Stimulated activated CD4-positive, alpha-beta T cell treated with anti-CD3 and anti-CD28 coated beads, Interleukin-12 subunit alpha, Interleukin-12 subunit beta, amount 100 ng/mL, for 24 hours (primary cell): ENCODE measurements at regions not wholly inside any gene's neighbourhood (a gene's known extent, or its start where the extent isn't known, plus 50 kb on each side); places are given as distances from the start of the nearest gene placed in this dataset.
"Not testable (repeated sequence)": the region's sequence is repeated elsewhere in the genome, so short reads cannot be mapped to it uniquely, and the experiment has no call there.

Source experiments
- DNase-seq, 2 experiments: peaks; one replicate each; pipeline ENCODE4 v3.0.0-alpha.2; 2020; ENCODE audit warnings: low read depth in 2 of 2

DNA sequence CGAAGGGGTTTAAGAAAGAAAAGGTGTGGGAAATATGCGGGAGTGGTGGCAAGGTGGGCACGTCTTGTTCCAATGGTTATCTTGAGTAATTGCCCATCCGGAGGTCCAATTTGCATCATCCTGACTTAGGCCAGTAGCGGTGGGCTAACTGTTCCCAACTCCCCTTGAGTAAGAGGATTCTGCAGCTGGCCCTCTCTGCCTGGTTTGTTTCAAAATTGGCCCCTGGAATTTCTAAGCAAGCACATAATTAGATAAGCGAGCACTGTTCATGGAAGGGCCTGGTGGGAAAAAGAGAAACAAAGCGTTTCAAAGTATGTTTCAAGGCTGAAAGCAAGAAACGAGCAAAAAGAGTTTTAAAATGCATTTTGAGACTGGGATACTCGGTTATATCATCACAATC lies 198.2 kb downstream of the CEP135 start:
- no peak for DNase-seq

DNA sequence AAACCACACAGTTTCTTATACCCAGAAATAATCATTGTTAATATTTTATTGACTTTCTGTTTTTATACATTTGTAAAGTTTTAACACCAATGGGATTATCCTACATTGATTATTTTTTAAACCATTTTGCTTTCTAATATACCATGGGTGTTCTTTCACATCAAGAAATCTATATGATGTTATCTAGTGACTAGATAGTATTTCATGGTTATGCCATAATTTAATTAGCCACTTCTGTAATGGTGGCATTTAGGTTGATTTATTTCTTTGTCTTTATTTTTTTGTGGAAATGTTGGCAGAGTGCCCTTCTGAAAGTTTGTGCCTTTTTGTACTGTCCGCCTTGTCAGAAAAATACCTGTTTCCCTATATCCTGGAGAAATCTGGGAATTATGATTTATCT lies 193.3 kb downstream of the CEP135 start:
- DNase-seq = no peak

DNA sequence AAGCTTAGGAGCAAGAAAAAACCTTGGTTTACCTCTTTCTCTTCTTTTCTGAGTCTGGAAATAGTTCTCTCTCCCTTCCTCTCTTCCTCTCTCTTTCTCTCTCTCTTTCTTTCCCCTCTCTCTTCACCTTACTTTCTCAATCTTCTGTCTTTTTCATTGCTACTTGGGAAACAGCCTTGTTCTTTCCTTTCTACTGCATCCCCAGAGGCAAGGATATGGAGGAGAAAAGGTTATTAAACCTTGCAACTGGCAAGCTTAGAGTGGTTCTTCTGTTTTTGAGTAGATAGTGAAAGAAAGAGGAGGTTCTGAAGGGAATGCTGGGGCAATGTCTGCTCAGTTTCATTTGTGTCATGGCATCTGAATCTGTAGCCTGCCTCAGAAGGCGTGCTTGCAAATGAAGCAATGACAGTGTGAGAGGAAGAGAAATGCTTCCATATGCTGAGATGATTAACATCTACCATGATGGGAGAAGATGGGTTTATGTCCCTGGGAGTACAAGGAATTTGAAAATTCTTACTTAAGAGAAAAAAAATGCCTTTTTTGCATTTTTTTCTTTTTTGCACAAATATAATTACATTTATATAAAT lies 190.6 kb downstream of the CEP135 start:
- no peak for DNase-seq

DNA sequence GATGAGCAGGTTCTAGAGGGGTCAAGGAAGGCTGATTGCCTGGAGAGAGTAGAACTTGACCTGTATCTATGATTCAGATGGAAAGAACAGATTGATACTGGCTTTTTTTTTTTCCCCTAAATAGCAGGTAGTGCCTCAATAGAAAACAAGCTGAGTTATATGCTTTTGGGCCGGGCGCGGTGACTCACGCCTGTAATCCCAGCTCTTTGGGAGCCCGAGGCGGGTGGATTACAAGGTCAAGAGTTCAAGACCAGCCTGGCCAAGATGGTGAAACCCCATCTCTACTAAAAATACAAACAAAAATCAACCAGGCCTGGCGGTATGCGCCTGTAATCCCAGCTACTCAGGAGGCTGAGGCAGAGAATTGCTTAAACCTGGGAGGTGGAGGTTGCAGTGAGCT lies 186.1 kb downstream of the CEP135 start:
- DNase-seq = not testable (repeated sequence)

DNA sequence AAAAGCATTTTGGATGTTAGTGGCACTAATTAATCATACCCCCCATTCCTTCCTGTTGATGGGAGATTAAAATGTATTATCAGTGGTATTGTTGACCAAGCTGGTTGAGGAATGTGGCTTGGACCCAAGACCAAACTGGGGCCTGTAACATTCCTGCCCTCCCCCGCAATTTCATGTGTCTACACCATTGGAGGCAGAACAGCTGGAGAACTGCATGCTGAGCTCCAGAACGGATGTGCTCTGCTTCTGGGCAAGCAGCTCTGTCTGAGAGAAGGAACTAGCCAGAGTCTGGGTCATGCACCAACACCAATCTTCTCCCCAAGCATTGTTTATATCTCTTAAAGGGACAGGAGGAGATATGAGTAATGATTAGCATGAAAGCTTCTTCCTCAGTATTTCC lies 185.5 kb downstream of the CEP135 start:
- no peak for DNase-seq

DNA sequence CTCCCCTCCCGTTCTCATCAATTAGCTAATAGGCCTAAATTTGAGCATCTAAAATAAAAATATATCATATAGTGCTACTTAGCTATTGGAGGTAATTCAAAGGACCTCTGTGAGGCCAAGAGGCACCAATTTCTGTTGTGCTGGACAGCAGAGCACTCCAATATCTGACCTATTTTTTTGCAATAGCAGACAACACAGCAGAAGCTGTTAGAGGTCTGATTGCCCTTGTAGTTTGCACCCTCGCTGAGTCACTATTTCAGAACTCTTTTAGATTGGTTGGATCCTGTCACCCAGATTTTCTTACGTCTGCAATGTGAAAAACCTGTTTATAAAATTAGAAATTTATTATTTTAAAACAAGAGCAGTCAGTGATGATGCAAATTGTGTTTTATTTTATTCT lies 184.1 kb downstream of the CEP135 start:
- no peak for DNase-seq

DNA sequence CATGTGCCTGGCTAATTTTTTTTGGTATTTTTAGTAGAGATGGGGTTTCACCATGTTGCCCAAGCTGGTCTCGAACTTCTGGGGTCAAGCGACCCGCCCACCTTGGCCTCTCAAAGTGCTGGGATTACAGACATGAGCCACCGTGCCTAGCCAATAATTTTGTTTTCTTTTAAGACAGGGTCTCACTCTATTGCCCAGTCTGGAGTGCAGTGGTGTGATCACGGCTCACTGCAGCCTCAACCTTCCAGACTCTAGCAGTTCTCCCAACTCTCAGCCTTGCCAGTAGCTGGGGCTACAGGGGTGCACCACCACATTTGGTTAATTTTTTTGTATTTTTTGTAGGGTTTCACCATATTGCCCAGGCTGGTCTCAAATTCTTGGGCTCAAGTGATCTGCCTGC lies 183.4 kb downstream of the CEP135 start:
- not testable (repeated sequence) for DNase-seq

DNA sequence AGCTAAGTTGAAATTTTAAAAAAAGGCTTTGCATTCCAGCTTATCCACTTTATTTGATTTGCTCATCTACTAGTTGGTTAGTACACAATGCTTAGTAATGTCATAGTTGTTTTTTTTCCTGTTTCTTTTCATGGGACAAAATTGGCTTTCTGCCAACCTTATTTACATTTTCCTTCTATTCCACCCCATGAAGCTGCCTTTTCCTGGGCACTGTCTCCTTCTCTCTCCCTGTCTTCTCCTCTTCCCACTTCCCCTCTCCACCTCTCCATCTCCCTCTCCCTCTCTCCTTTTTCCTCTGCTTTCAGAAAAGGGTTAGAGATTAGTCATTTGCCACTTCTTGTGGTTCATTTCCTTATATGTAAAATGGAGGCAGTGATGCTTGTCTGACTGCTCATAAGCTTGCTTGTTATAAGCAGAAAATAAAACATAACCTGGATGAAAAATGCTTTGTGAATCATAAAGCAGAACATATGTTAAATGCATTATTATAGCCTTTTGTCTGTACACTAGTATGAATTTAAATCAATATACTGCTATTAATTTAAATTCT lies 181.9 kb downstream of the CEP135 start:
- DNase-seq = no peak

DNA sequence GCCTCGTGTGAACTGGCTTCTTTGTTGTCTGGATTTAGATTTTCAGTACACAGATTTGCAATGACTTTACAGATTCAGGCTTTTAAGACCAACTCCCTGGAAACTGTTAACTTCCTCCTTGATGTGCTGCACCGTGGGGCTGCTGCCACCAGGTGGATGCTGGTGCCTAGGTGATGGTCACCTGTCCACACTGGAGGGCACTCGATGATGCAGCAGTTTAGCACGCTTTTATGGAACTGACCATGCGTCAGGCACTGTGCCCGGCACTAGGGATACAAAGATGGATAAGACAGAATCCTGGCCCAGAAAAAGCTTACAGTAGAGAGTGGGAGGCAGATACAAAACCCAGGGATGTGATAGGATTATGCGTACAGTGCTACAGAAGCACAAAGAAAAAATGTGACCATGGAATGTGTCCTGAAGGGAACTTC lies 180.7 kb downstream of the CEP135 start:
- DNase-seq = no peak

DNA sequence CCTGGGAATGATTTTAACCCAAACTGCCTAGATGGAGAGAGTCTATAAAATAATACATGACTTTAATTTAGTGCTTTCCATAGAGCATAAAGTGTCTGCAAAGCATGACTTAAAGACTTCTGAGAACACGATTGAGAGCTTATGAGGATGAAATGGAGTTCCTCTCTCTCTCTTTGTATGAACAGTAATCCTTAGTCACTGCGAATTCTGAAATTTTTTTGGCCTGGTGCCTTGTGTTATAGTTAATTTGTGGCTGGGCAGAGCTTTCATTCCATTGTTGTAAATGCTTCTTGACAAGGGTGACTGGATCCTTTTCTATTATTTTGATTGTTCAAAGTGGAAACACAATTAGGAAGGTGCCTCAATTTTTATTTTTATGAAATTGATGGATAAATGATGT lies 179.5 kb downstream of the CEP135 start:
- DNase-seq = no peak

DNA sequence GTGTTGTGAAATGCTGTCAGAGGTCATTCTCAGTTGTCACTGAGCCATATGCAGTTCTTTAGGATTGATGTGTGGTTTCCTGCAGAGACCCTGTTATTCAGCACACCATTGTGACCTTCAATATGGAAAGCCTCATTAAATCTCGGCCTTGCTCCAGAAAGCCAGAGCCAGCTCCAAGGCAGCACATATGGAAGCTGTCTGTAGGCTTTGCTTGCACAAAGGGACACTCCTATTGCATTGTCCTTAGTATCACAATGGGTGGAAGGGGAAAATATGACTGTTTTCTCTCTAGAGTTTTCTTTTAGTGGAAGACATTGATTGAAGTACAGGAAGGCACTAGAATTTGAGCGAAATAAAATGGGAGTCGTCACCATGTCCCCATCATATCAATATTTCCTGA lies 179.0 kb downstream of the CEP135 start:
- no peak for DNase-seq

DNA sequence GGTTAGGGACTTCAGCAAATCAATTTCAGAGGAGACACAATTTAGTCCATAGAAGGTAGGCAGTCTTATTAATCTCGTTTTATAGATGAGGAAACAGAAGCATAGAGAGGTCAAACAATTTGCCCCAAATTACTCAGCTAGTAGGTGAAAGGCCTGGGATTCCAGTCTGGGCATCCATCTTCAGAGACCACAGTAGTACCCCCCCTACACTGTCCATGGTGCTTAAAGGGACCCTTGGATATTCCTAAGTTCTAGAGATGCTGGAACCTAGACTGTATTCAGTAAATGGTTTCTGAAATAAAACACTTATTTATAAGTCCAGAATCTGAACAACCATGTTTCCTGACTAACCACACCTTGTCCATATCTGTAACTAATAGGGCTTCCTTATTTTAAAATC lies 174.8 kb downstream of the CEP135 start:
- DNase-seq = no peak

DNA sequence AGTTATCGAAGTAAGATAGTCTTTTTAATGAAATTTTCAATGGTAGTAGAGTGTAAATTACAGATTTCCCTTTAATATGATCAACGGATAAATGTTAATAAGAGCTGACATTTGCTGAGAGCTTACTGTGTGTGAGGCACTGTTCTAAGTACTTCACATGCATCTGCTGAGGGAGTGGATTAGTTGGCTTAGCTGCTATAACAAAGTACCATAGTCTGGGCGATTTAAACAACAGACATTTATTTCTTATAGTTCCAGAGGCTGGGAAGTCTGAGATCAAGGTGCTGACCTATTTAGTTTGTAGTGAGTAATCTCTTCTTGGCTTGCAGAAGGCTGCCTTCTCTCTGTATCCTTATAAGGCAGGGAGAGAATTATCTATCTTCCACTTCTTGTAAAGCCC lies 174.3 kb downstream of the CEP135 start:
- DNase-seq = no peak

DNA sequence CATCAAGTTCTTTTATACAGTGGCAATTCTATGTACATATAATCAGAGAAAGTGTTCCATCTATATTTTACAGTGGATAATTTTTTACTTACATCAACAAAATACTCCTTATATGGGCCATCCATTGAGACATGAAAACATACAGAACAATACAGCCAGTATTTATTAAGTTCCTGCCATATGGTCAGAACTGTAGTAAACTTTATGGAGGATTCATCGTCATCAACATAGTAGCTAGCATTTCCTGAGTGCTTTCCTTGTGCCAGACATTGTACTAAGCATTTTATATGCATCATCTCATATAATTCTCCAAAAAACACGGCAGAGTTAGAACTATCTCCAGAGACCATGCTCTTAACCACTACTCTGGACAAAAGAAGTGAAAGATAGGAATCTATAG lies 170.1 kb downstream of the CEP135 start:
- no peak for DNase-seq

DNA sequence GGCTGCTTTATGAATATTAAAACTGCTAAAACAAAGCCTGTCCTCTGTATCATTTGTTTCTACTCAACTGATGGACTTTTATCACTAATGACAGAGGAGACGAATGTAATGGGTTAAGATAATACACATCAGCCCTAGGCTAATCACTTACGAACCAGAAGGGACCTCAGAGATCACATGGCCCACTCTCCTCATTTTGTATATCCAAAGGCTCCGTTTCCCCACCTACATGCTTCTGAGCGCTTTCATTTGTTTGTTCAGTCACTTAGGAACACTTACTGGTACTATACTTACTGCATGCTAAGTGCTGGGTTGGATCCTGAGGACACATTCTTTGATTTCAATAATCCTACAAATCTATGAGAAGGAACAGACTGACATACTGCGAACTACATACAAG lies 169.3 kb downstream of the CEP135 start:
- no peak for DNase-seq

DNA sequence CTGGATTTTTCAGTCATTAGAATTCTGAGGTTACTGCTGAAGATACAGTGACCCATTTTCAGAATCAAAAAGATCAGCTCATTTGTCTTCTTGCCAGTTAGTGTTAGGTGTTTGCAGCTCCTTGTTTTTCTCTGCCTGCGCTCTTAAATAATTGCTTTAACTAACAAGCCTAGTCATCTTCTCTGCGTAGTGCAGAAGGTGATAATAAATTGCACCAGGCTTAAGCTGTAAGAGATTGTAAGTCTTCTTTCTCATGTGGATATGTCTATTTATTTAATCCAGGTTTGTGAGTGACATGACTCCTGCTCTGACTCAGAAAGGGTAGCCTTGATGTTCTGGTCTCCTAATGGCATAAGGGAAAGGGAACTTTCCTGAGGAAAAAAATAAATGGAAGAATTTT lies 167.2 kb downstream of the CEP135 start:
- no peak for DNase-seq

DNA sequence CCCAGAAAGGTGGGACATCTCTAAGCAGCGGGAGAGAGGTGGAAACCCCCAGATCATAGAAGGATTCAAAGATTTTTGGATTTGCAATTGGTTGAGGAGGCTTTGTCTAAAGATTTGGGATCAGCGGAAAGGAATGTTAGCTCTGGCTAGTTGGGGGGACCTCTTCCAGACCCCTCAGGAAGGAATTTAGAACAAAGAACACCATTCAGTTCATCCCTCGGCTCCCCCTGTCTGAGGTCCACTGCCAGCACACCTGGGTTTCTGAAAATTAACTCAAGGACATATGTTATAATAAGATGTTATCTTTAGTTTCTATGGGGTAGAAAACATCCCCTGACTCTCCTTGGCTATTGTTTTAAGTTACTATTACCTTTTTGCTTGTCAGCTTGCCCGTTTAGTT lies 163.6 kb downstream of the CEP135 start:
- DNase-seq = no peak

DNA sequence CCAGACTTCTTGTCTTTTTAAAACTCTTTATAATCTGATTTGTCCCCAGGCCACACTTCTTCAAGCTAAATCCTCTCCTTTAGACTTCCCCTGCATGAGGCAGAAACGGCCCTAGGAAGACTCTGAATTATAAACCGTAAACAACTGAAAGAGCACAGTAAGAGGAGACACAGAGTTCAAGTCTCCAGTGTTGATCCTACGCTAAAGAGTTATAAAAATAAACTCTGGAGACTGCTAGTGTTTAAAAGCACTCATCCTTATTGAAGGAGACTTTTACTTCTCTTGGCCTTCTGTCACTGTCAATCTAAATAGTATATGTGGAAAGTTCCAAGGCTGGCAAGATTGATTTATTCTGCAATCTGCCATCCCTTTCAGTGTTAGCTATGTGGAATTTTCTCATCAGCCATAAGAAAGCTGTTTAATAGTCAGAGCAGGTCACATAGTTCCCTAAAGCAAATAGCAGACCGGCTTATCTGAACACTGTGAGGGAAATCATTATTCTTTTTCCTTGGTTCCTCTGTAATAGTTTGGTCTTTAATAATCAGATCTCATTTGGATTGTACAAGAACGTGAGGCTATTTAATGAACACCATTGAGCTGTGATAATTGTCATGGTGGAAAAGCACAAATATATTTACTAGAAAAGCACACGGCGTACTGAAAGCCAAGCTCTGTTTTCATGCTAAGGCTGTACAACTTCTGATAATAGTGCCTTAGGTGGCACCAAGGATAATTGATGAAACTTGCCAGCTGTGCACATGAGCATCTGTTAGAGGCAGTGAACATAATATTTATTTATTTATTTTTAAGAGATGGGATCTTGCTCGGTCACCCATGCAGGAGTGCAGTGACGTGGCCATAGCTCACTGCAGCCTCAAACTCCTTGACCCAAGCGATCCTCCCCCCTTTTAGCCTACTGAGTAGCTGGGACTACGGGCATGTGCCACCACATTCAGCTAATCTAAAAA lies 157.7 kb downstream of the CEP135 start:
- DNase-seq = no peak

DNA sequence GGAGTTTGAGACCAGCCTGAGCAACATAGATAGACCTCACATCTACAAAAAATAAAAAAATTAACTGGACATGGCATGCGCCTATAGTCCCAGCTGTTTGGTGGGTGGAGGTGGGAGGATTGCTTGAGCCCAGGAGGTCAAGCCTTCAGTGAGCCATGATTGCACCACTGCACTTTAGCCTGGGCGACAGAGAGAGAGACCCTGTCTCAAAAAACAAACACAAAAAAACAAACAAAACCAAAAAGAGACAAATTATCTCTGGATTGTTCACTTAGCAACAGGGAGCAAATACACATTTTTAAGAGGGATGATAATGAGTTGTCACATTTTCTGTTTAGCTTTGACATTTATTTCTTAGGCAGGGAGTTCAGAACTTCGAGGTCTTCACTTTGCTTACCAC lies 155.4 kb downstream of the CEP135 start:
- DNase-seq = no peak

DNA sequence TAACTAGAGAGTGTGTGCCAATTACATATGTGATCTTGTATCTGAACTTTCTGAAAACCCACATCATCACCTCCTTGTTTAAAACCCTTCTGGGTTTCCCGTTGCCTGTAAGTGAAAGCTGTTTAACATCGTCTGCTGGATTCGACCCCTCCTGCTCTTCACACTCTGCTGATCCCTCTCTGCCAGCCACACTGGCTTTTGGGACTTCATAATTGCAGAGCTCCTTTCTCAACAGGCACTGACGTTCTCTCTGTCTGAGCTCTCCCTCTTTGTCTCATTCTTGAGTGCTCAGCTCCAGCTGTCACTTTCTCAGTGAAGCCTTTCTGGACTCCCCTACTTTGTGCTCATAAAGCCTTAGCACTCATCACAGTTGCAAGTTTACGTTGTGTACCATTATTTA lies 153.9 kb downstream of the CEP135 start:
- no peak for DNase-seq

DNA sequence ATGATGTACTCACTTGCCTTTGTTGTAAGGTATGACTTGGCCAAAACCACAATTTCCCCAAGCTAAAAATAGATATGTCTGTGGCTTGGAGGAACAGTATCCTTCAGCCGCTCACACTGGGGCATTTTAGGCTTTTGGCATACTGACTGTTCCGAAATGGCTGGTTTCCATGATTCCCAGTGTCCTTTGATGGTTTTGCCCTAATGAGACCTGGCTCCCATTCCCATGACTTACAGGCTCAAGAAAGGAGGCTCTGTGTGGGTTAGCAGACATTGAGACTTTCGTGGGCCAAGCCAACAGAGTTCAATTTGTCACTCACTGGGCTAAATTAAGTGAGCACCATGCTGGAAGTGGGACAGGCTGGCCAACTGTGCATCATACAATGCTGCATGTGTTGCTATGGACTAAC lies 150.6 kb downstream of the CEP135 start:
- no peak for DNase-seq

DNA sequence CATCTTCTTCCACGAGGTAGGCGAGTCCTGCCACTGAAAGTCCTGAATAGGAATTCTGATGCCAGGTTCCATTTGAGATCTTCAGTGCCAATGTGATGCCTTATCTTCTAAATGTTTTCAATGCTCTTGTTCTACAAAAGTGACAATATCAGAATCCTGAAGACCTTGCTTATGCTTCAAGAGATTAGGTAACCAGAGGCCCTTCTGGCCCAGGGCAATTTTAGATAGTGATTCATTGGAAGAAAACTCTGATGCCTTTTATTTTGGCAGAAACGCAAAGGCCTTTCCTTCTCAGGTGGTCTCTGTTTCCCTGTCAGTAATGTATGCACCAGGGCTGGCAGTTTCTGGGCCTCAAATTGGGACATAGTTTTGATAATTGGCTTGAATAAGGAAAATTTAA lies 144.8 kb downstream of the CEP135 start:
- no peak for DNase-seq

DNA sequence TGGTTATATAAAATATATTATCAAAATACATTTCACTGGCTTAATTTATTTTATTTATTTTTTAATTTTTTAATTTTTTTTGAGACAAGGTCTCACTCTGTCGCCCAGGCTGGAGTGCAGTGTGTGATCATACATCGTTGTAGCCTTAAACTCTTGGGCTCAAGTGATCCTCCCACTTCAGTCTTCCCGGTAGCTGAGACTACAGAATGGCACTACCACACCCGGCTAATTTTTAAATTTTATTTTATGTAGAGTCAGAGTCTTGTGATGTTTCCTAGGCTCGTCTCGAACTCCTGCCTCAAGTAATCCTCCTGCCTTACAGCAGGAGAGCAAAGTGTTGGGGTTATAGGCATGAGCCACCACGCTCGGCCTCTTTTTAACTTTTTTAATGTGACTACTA lies 143.8 kb downstream of the CEP135 start:
- DNase-seq = no peak
